22Rv1 (cell line): ENCODE measurements at regions not wholly inside any gene's neighbourhood (a gene's known extent, or its start where the extent isn't known, plus 50 kb on each side); places are given as distances from the start of the nearest gene placed in this dataset.

ENCODE experiments used
- ZFX ChIP-seq: fragments of 450-650 bp; IDR thresholded peaks from 2 replicates; pipeline ENCODE4 v1.6.1; 2017; ENCODE audit warnings: antibody characterized with exemption, borderline replicate concordance
- TF ChIP-seq, protein P1 (sequence below): fragments of 450-650 bp; IDR thresholded peaks from 2 replicates; pipeline ENCODE4 v1.5.1; 2017; ENCODE audit warnings: mild to moderate bottlenecking

DNA sequence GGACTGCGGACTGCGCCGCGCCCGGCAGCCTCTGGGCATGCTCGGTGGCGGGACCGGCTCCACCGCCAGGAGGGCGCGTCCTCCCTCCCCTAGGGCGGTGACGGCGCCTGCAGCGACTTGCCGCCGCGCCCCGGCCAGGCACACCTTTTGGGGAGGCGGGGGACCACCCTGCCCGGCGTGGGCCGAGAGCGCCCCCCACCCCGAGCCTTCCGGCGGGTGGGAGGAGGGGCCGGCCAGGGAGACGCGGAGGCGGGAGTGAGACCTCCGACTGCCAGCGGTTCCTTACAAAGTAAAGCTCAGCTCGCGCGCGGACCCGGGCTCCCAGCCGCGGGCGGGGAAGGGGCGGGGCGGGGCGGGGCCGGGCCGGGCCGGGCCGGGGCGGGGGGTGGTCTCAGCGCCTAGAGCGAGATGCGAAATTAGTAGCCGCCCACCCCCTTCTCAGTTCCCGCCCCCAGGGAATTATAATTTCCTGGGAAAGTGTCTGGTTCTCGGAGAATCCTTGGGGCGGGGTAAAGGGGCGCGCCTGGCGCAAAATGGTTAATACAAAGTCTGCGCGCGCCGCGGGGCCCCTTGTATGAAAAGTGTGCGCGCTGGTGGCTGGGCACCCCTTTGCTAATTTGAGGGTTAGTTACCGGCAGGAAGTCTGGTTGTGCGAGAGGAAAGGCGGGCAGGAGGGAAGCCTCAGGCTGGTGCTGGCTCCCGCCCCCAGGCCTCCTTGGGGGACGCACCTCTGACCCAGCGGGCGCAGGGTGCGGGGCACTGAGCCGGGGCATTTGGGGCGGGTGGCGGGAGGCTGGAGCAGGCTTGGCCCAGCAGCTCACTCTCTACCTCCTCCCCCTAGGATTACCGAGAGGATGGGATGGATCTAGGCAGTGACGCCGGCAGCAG lies 224.8 kb upstream of the IL12A start:
- TF ChIP-seq, protein P1, sequence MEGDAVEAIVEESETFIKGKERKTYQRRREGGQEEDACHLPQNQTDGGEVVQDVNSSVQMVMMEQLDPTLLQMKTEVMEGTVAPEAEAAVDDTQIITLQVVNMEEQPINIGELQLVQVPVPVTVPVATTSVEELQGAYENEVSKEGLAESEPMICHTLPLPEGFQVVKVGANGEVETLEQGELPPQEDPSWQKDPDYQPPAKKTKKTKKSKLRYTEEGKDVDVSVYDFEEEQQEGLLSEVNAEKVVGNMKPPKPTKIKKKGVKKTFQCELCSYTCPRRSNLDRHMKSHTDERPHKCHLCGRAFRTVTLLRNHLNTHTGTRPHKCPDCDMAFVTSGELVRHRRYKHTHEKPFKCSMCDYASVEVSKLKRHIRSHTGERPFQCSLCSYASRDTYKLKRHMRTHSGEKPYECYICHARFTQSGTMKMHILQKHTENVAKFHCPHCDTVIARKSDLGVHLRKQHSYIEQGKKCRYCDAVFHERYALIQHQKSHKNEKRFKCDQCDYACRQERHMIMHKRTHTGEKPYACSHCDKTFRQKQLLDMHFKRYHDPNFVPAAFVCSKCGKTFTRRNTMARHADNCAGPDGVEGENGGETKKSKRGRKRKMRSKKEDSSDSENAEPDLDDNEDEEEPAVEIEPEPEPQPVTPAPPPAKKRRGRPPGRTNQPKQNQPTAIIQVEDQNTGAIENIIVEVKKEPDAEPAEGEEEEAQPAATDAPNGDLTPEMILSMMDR, result peak; percentile 22
- no peak for TF ChIP-seq ZFX
